HEK293 (cell line): ENCODE measurements at regions not wholly inside any gene's neighbourhood (a gene's known extent, or its start where the extent isn't known, plus 50 kb on each side); places are given as distances from the start of the nearest gene placed in this dataset.

Source experiments
- CTCF ChIA-PET: fragments of 350-600 bp; formaldehyde crosslinking; extraction: SDS; loops from one replicate; lab custom pipeline; 2021; ENCODE audit warnings: antibody characterized with exemption; lab: Yijun Ruan, JAX
- POLR2A ChIA-PET: fragments of 300-600 bp; formaldehyde crosslinking; extraction: SDS; loops from one replicate; lab custom pipeline; 2020; ENCODE audit warnings: antibody characterized with exemption, inconsistent platforms; lab: Yijun Ruan, JAX
- H3K27ac ChIP-seq: fragments of 200-500 bp; sonication (Bioruptor generic); 2 replicates; pipeline ENCODE4 v1.5.1; 2014; ENCODE audit warnings: low read depth, low read length, control low read depth, inconsistent platforms; ENCODE audit errors: extremely low read depth
- H3K36me3 ChIP-seq, 2 experiments: fragments of 200-500 bp in 1 of 2; sonication (Bioruptor generic) in 1 of 2; 1 replicate in 1 of 2; 2 replicates in 1 of 2; pipeline ENCODE4 v1.5.1; 2014 to 2017; ENCODE audit warnings: inconsistent platforms in 2 of 2, low read length in 2 of 2; ENCODE audit not compliant: control insufficient read depth in 2 of 2, insufficient read depth in 1 of 2
- H3K4me1 ChIP-seq: fragments of 200-500 bp; sonication (Bioruptor generic); 2 replicates; pipeline ENCODE4 v1.5.1; 2014; ENCODE audit warnings: mild to moderate bottlenecking, low read length, inconsistent platforms; ENCODE audit not compliant: control insufficient read depth, insufficient read depth
- H3K4me3 ChIP-seq: 2 replicates; pipeline ENCODE4 v1.5.1; 2011; ENCODE audit warnings: low read depth, mild to moderate bottlenecking, control low read depth, low read length, moderate library complexity
- H3K9me3 ChIP-seq: fragments of 200-500 bp; sonication (Bioruptor generic); 2 replicates; pipeline ENCODE4 v1.5.1; 2014; ENCODE audit warnings: low read depth, low read length, inconsistent platforms; ENCODE audit not compliant: control insufficient read depth, insufficient read depth
- GFI1B ChIP-seq: fragments of 450-650 bp; formaldehyde crosslinking; IDR thresholded peaks from 2 replicates; pipeline ENCODE4 v1.5.1; 2016; ENCODE audit warnings: missing biosample characterization, missing genetic modification characterization
- KLF9 ChIP-seq: fragments of 450-650 bp; formaldehyde crosslinking; IDR thresholded peaks from 2 replicates; pipeline ENCODE4 v1.5.1; 2016; ENCODE audit warnings: missing biosample characterization, missing genetic modification characterization, low read depth
- SETDB1 ChIP-seq: IDR thresholded peaks from one replicate; pipeline ENCODE4 v1.6.1; 2017; ENCODE audit warnings: mild to moderate bottlenecking, low read length, moderate library complexity, mixed read lengths; ENCODE audit not compliant: insufficient read length
- ZFP3 ChIP-seq: fragments of 450-650 bp; formaldehyde crosslinking; IDR thresholded peaks from 2 replicates; pipeline ENCODE4 v1.5.1; 2016; ENCODE audit warnings: low read depth, missing biosample characterization, missing genetic modification characterization
- ZNF132 ChIP-seq: fragments of 450-650 bp; formaldehyde crosslinking; IDR thresholded peaks from 2 replicates; pipeline ENCODE4 v1.5.1; 2017; ENCODE audit warnings: missing biosample characterization, missing genetic modification characterization, borderline replicate concordance
- ZNF211 ChIP-seq: fragments of 450-650 bp; formaldehyde crosslinking; IDR thresholded peaks from 2 replicates; pipeline ENCODE4 v1.5.1; 2016; ENCODE audit warnings: low read depth, missing biosample characterization, missing genetic modification characterization
- ZNF23 ChIP-seq: fragments of 450-650 bp; formaldehyde crosslinking; IDR thresholded peaks from 2 replicates; pipeline ENCODE4 v1.5.1; 2016; ENCODE audit warnings: missing biosample characterization, missing genetic modification characterization, borderline replicate concordance
- ZNF266 ChIP-seq: fragments of 450-650 bp; formaldehyde crosslinking; IDR thresholded peaks from 2 replicates; pipeline ENCODE4 v1.5.1; 2016; ENCODE audit warnings: missing biosample characterization, missing genetic modification characterization, low read depth
- ZNF274 ChIP-seq, 2 experiments: fragments of 200-500 bp in 1 of 2; fragments of 450-650 bp in 1 of 2; sonication (Bioruptor generic) in 1 of 2; formaldehyde crosslinking in 1 of 2; IDR thresholded peaks; 2 replicates each; pipeline versions ENCODE4 v1.5.1 to v1.6.1; 2014 to 2016; ENCODE audit warnings: borderline replicate concordance in 1 of 2, inconsistent platforms in 1 of 2, low read length in 1 of 2, missing biosample characterization in 1 of 2, missing genetic modification characterization in 1 of 2
- ZNF335 ChIP-seq: fragments of 450-650 bp; formaldehyde crosslinking; conservative IDR thresholded peaks from 2 replicates; pipeline ENCODE4 v1.5.1; 2016; ENCODE audit warnings: missing biosample characterization, missing genetic modification characterization
- ZNF501 ChIP-seq: fragments of 450-650 bp; formaldehyde crosslinking; IDR thresholded peaks from 2 replicates; pipeline ENCODE4 v1.5.1; 2016; ENCODE audit warnings: missing biosample characterization, missing genetic modification characterization
- ZNF624 ChIP-seq: fragments of 450-650 bp; formaldehyde crosslinking; IDR thresholded peaks from 2 replicates; pipeline ENCODE4 v1.5.1; 2017; ENCODE audit warnings: missing biosample characterization, missing genetic modification characterization
- ZSCAN16 ChIP-seq: fragments of 450-650 bp; formaldehyde crosslinking; IDR thresholded peaks from 2 replicates; pipeline ENCODE4 v1.5.1; 2016; ENCODE audit warnings: missing biosample characterization, missing genetic modification characterization
- TF ChIP-seq, protein P1 (sequence below): fragments of 450-650 bp; formaldehyde crosslinking; IDR thresholded peaks from 2 replicates; pipeline ENCODE4 v1.5.1; 2016; ENCODE audit warnings: missing biosample characterization, missing genetic modification characterization
- TF ChIP-seq, protein P2 (sequence below): fragments of 450-650 bp; formaldehyde crosslinking; IDR thresholded peaks from 2 replicates; pipeline ENCODE4 v1.5.1; 2016; ENCODE audit warnings: missing biosample characterization, missing genetic modification characterization
- TF ChIP-seq, protein P3 (sequence below): fragments of 450-650 bp; formaldehyde crosslinking; IDR thresholded peaks from 2 replicates; pipeline ENCODE4 v1.5.1; 2016; ENCODE audit warnings: missing biosample characterization, missing genetic modification characterization
- TF ChIP-seq, protein P4 (sequence below): fragments of 450-650 bp; formaldehyde crosslinking; IDR thresholded peaks from 2 replicates; pipeline ENCODE4 v1.5.1; 2016; ENCODE audit warnings: missing biosample characterization, missing genetic modification characterization
- TF ChIP-seq, protein P5 (sequence below): fragments of 450-650 bp; formaldehyde crosslinking; IDR thresholded peaks from 2 replicates; pipeline ENCODE4 v1.5.1; 2016; ENCODE audit warnings: missing biosample characterization, missing genetic modification characterization, low read depth
- TF ChIP-seq, protein P6 (sequence below): fragments of 450-650 bp; formaldehyde crosslinking; IDR thresholded peaks from 2 replicates; pipeline ENCODE4 v1.5.1; 2017; ENCODE audit warnings: missing biosample characterization, missing genetic modification characterization

DNA sequence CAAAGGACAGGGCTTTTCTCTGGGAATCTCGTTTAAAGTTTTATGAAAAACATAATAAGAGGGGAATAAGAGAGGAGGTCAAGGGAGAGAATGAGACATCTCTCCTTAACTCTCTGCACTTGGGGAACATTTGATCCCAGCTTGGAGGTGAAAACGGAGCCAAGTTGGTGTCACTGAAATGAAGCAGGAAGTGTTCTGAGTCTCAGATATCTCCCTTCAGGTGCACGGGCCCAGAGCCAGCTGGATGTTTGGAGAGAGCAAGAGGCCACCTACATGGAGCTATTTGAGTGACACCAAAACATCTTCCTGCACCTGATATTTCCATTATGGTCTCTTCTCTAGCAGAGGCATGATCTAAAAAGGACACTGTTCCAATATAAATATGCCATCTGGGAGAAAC lies 85.7 kb downstream of the BLID start:
- Histone ChIP-seq H3K36me3 (no peaks in the 10 kb centered on the region), H3K4me1 (no peaks in the 10 kb centered on the region), H3K4me3 (no peak overlapping the region), H3K9me3 (no peaks in the 10 kb centered on the region), H3K27ac (no peak overlapping the region)
- TF ChIP-seq, protein P1, sequence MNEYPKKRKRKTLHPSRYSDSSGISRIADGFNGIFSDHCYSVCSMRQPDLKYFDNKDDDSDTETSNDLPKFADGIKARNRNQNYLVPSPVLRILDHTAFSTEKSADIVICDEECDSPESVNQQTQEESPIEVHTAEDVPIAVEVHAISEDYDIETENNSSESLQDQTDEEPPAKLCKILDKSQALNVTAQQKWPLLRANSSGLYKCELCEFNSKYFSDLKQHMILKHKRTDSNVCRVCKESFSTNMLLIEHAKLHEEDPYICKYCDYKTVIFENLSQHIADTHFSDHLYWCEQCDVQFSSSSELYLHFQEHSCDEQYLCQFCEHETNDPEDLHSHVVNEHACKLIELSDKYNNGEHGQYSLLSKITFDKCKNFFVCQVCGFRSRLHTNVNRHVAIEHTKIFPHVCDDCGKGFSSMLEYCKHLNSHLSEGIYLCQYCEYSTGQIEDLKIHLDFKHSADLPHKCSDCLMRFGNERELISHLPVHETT (tag by site-specific recombination), result no peak
- TF ChIP-seq ZNF211 (tag by site-specific recombination) (no peak), ZNF624 (tag by site-specific recombination) (no peak)
- POLR2A ChIA-PET, result no interaction called here
- CTCF ChIA-PET, result interaction anchor here (0.6 kb wide), 2 partner anchors 73 to 78 kb away, joined by 3 to 4 read pairs; no protein-coding TSS in a partner anchor

DNA sequence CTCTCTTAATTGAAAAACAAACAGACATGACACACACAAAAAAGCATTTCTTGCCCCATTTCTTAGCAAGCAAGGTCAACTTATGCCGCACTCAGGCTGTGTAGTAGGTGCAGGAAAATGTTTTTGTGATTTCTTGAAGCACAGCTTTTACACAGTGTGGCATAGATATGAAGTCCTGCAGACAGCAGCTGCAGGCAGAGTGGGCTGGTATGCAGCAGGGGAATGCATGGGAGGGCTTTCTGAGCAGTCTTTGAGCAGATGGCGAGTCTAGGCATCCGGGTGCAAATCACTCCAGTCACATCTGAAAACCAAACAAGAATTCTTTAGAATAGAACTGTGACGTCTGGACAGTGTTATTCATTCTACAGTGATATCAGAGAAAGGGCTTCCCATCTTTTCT lies 87.5 kb downstream of the BLID start:
- Histone ChIP-seq H3K4me3 (no peak overlapping the region), H3K4me1 (no peaks in the 10 kb centered on the region), H3K27ac (no peak overlapping the region), H3K9me3 (no peaks in the 10 kb centered on the region), H3K36me3 (no peaks in the 10 kb centered on the region)
- CTCF ChIA-PET, result interaction anchor here (1.2 kb wide), 1 partner anchor 7 kb away, joined by 5 read pairs; no protein-coding TSS in a partner anchor
- TF ChIP-seq ZNF274 (IDR thresholded peaks at IDR 0.05; ENCODE audit: low read length), result no peak
- no peak for TF ChIP-seq ZNF274 (tag by site-specific recombination; IDR thresholded peaks at IDR 0.05; ENCODE audit: borderline replicate concordance)
- no peak for TF ChIP-seq ZNF266 (tag by site-specific recombination)
- TF ChIP-seq, protein P2, sequence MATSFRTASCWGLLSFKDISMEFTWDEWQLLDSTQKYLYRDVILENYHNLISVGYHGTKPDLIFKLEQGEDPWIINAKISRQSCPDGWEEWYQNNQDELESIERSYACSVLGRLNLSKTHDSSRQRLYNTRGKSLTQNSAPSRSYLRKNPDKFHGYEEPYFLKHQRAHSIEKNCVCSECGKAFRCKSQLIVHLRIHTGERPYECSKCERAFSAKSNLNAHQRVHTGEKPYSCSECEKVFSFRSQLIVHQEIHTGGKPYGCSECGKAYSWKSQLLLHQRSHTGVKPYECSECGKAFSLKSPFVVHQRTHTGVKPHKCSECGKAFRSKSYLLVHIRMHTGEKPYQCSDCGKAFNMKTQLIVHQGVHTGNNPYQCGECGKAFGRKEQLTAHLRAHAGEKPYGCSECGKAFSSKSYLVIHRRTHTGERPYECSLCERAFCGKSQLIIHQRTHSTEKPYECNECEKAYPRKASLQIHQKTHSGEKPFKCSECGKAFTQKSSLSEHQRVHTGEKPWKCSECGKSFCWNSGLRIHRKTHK (tag by site-specific recombination), result no peak
- POLR2A ChIA-PET, result no interaction called here

DNA sequence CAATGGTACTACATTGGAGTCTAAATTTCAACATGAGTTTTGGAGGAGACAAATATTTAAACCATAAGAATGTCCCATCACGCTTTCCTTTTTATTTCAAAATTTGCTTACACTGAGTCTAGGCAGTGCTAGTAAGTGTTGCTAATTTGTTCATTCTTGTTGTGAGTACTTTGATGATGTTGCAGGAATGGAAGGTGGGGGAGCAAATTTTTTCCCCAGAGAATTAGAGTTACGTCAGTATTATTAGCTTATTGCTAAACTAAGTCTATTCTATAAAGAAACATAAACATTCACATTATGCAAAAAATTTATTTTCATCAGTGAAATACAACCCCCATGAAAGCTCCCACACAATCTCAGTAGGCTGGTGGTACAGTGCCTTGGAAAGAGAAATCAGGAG lies 88.0 kb downstream of the BLID start:
- Histone ChIP-seq H3K4me1 (no peaks in the 10 kb centered on the region), H3K9me3 (no peaks in the 10 kb centered on the region), H3K4me3 (no peak overlapping the region), H3K36me3 (no peaks in the 10 kb centered on the region), H3K27ac (no peak overlapping the region)
- CTCF ChIA-PET, result interaction anchor here (0.6 kb wide), 2 partner anchors 62 to 841 kb away, joined by 3 to 5 read pairs; no protein-coding TSS in a partner anchor
- POLR2A ChIA-PET, result no interaction called here
- TF ChIP-seq, protein P3, sequence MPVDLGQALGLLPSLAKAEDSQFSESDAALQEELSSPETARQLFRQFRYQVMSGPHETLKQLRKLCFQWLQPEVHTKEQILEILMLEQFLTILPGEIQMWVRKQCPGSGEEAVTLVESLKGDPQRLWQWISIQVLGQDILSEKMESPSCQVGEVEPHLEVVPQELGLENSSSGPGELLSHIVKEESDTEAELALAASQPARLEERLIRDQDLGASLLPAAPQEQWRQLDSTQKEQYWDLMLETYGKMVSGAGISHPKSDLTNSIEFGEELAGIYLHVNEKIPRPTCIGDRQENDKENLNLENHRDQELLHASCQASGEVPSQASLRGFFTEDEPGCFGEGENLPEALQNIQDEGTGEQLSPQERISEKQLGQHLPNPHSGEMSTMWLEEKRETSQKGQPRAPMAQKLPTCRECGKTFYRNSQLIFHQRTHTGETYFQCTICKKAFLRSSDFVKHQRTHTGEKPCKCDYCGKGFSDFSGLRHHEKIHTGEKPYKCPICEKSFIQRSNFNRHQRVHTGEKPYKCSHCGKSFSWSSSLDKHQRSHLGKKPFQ (tag by site-specific recombination), result no peak
- TF ChIP-seq KLF9, result no peak
- TF ChIP-seq SETDB1, result no peak
- TF ChIP-seq ZNF132 (tag by site-specific recombination), result no peak
- TF ChIP-seq, protein P4, sequence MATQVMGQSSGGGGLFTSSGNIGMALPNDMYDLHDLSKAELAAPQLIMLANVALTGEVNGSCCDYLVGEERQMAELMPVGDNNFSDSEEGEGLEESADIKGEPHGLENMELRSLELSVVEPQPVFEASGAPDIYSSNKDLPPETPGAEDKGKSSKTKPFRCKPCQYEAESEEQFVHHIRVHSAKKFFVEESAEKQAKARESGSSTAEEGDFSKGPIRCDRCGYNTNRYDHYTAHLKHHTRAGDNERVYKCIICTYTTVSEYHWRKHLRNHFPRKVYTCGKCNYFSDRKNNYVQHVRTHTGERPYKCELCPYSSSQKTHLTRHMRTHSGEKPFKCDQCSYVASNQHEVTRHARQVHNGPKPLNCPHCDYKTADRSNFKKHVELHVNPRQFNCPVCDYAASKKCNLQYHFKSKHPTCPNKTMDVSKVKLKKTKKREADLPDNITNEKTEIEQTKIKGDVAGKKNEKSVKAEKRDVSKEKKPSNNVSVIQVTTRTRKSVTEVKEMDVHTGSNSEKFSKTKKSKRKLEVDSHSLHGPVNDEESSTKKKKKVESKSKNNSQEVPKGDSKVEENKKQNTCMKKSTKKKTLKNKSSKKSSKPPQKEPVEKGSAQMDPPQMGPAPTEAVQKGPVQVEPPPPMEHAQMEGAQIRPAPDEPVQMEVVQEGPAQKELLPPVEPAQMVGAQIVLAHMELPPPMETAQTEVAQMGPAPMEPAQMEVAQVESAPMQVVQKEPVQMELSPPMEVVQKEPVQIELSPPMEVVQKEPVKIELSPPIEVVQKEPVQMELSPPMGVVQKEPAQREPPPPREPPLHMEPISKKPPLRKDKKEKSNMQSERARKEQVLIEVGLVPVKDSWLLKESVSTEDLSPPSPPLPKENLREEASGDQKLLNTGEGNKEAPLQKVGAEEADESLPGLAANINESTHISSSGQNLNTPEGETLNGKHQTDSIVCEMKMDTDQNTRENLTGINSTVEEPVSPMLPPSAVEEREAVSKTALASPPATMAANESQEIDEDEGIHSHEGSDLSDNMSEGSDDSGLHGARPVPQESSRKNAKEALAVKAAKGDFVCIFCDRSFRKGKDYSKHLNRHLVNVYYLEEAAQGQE (tag by site-specific recombination), result no peak
- no peak for TF ChIP-seq GFI1B
- TF ChIP-seq, protein P5, sequence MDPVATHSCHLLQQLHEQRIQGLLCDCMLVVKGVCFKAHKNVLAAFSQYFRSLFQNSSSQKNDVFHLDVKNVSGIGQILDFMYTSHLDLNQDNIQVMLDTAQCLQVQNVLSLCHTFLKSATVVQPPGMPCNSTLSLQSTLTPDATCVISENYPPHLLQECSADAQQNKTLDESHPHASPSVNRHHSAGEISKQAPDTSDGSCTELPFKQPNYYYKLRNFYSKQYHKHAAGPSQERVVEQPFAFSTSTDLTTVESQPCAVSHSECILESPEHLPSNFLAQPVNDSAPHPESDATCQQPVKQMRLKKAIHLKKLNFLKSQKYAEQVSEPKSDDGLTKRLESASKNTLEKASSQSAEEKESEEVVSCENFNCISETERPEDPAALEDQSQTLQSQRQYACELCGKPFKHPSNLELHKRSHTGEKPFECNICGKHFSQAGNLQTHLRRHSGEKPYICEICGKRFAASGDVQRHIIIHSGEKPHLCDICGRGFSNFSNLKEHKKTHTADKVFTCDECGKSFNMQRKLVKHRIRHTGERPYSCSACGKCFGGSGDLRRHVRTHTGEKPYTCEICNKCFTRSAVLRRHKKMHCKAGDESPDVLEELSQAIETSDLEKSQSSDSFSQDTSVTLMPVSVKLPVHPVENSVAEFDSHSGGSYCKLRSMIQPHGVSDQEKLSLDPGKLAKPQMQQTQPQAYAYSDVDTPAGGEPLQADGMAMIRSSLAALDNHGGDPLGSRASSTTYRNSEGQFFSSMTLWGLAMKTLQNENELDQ (tag by site-specific recombination), result no peak
- TF ChIP-seq ZNF335, result no peak
- TF ChIP-seq ZNF23 (tag by site-specific recombination), result no peak
- TF ChIP-seq, protein P6, sequence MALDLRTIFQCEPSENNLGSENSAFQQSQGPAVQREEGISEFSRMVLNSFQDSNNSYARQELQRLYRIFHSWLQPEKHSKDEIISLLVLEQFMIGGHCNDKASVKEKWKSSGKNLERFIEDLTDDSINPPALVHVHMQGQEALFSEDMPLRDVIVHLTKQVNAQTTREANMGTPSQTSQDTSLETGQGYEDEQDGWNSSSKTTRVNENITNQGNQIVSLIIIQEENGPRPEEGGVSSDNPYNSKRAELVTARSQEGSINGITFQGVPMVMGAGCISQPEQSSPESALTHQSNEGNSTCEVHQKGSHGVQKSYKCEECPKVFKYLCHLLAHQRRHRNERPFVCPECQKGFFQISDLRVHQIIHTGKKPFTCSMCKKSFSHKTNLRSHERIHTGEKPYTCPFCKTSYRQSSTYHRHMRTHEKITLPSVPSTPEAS (tag by site-specific recombination), result no peak
- no peak for TF ChIP-seq ZFP3 (tag by site-specific recombination)
- TF ChIP-seq ZSCAN16 (tag by site-specific recombination), result no peak
- TF ChIP-seq ZNF501, result no peak
